ENCODE measurements at regions not wholly inside any gene's neighbourhood (a gene's known extent, or its start where the extent isn't known, plus 50 kb on each side); places are given as distances from the start of the nearest gene placed in this dataset.

DNA sequence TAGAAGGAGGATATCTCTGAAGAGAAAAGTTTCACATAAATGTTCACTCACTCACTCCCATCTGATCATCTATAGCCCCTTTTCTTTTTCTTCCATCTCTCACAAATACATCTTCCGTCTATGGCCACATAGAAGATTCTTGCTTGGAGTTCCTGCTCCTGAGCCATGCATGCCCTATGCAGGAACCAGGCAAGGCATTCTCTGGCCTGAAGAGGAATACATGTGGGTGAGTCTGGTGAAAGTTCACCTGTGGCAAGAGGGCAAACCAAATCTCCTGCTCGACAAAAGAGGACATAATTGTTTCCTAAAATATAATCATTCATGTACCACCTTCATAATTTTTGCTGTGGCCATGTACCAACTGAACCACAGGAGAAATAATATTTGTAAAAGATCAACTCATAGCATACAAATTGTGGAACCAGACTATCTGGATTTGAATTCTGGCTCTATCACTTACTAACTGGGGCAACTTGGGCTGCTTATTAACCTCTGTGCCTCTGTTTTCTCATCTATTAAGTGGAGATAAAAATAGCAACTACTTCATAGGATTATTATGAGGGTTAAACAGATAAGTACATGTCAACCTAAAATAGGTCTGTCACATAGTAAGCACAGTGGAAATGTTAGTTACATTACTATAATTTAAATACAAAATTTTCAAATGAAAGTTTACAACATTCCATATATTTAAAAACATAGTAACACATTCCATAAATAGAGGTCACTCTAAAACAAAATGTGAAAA lies 121.2 kb upstream of the NFIB start:
- TF ChIP-seq, protein P1, sequence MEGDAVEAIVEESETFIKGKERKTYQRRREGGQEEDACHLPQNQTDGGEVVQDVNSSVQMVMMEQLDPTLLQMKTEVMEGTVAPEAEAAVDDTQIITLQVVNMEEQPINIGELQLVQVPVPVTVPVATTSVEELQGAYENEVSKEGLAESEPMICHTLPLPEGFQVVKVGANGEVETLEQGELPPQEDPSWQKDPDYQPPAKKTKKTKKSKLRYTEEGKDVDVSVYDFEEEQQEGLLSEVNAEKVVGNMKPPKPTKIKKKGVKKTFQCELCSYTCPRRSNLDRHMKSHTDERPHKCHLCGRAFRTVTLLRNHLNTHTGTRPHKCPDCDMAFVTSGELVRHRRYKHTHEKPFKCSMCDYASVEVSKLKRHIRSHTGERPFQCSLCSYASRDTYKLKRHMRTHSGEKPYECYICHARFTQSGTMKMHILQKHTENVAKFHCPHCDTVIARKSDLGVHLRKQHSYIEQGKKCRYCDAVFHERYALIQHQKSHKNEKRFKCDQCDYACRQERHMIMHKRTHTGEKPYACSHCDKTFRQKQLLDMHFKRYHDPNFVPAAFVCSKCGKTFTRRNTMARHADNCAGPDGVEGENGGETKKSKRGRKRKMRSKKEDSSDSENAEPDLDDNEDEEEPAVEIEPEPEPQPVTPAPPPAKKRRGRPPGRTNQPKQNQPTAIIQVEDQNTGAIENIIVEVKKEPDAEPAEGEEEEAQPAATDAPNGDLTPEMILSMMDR (IDR thresholded peaks at IDR 0.05; ENCODE audit: insufficient read depth, low read length) = no peak
- no peak for TF ChIP-seq GABPA (IDR thresholded peaks at IDR 0.05; ENCODE audit: low read depth)
- TF ChIP-seq, protein P2, sequence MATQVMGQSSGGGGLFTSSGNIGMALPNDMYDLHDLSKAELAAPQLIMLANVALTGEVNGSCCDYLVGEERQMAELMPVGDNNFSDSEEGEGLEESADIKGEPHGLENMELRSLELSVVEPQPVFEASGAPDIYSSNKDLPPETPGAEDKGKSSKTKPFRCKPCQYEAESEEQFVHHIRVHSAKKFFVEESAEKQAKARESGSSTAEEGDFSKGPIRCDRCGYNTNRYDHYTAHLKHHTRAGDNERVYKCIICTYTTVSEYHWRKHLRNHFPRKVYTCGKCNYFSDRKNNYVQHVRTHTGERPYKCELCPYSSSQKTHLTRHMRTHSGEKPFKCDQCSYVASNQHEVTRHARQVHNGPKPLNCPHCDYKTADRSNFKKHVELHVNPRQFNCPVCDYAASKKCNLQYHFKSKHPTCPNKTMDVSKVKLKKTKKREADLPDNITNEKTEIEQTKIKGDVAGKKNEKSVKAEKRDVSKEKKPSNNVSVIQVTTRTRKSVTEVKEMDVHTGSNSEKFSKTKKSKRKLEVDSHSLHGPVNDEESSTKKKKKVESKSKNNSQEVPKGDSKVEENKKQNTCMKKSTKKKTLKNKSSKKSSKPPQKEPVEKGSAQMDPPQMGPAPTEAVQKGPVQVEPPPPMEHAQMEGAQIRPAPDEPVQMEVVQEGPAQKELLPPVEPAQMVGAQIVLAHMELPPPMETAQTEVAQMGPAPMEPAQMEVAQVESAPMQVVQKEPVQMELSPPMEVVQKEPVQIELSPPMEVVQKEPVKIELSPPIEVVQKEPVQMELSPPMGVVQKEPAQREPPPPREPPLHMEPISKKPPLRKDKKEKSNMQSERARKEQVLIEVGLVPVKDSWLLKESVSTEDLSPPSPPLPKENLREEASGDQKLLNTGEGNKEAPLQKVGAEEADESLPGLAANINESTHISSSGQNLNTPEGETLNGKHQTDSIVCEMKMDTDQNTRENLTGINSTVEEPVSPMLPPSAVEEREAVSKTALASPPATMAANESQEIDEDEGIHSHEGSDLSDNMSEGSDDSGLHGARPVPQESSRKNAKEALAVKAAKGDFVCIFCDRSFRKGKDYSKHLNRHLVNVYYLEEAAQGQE (IDR thresholded peaks at IDR 0.05; ENCODE audit: insufficient replicate concordance, low read depth) = no peak
- TF ChIP-seq POLR2AphosphoS5 (IDR thresholded peaks at IDR 0.05; ENCODE audit: low read depth) = no peak

All from HL-60 (cell line).